Neural progenitor cell (in vitro differentiated cells): ENCODE measurements at regions not wholly inside any gene's neighbourhood (a gene's known extent, or its start where the extent isn't known, plus 50 kb on each side); places are given as distances from the start of the nearest gene placed in this dataset.

Experiments used
- DNase-seq: peaks from one replicate; pipeline ENCODE4 v3.0.0-alpha.2; 2016; ENCODE audit warnings: low spot score
- H2AFZ ChIP-seq: fragments of 200-600 bp; sonication (generic); replicated peaks from 2 replicates; pipeline ENCODE4 v1.6.1; 2016; ENCODE audit warnings: antibody characterized with exemption
- H3F3A ChIP-seq: fragments of 200-600 bp; sonication (generic); 2 replicates; pipeline ENCODE4 v1.6.1; 2016; ENCODE audit warnings: antibody characterized with exemption, low read depth
- H3K27ac ChIP-seq: fragments of 200-600 bp; sonication (generic); 2 replicates; pipeline ENCODE4 v1.5.1; 2016; ENCODE audit warnings: mild to moderate bottlenecking
- H3K27me3 ChIP-seq: fragments of 200-600 bp; sonication (generic); 2 replicates; pipeline ENCODE4 v1.6.1; 2016; ENCODE audit warnings: mild to moderate bottlenecking, moderate library complexity
- H3K36me3 ChIP-seq: fragments of 200-600 bp; sonication (generic); 2 replicates; pipeline ENCODE4 v1.5.1; 2016
- H3K4me1 ChIP-seq: fragments of 200-600 bp; sonication (generic); 2 replicates; pipeline ENCODE4 v1.6.1; 2016; ENCODE audit warnings: mixed run types
- H3K4me2 ChIP-seq: fragments of 200-600 bp; sonication (generic); 2 replicates; pipeline ENCODE4 v1.6.1; 2016
- H3K4me3 ChIP-seq: fragments of 200-600 bp; sonication (generic); 2 replicates; pipeline ENCODE4 v1.5.1; 2016
- H3K79me2 ChIP-seq: fragments of 200-600 bp; sonication (generic); 2 replicates; pipeline ENCODE4 v1.6.1; 2016; ENCODE audit warnings: low read depth
- H3K9ac ChIP-seq: fragments of 200-600 bp; sonication (generic); 2 replicates; pipeline ENCODE4 v1.6.1; 2016
- H3K9me3 ChIP-seq: fragments of 200-600 bp; sonication (generic); 2 replicates; pipeline ENCODE4 v1.5.1; 2016; ENCODE audit warnings: low read depth
- H4K20me1 ChIP-seq: fragments of 200-600 bp; sonication (generic); 2 replicates; pipeline ENCODE4 v1.6.1; 2016; ENCODE audit warnings: low read depth
- H3K27ac Mint-ChIP-seq: 3 replicates; pipeline ENCODE4 v1.8.0; 2021; ENCODE audit warnings: mixed read lengths
- H3K27me3 Mint-ChIP-seq: 2 replicates; pipeline ENCODE4 v1.8.0; 2022; ENCODE audit warnings: low read depth, mild to moderate bottlenecking, inconsistent platforms, moderate library complexity, mixed read lengths; ENCODE audit not compliant: insufficient read depth
- H3K36me3 Mint-ChIP-seq: 3 replicates; pipeline ENCODE4 v1.8.0; 2021; ENCODE audit warnings: mixed read lengths
- H3K4me1 Mint-ChIP-seq: 3 replicates; pipeline ENCODE4 v1.8.0; 2021; ENCODE audit warnings: mixed read lengths
- H3K4me3 Mint-ChIP-seq: 3 replicates; pipeline ENCODE4 v1.8.0; 2021; ENCODE audit warnings: mild to moderate bottlenecking, moderate library complexity, mixed read lengths
- H3K9me3 Mint-ChIP-seq: 3 replicates; pipeline ENCODE4 v1.8.0; 2020; ENCODE audit warnings: mixed read lengths
- EZH2 ChIP-seq: fragments of 200-600 bp; sonication (generic); IDR thresholded peaks from 2 replicates; pipeline ENCODE4 v1.6.1; 2017; ENCODE audit warnings: antibody characterized with exemption, mild to moderate bottlenecking, moderate library complexity
- EZH2phosphoT487 ChIP-seq: fragments of 200-600 bp; sonication (generic); IDR thresholded peaks from 2 replicates; pipeline ENCODE4 v1.6.1; 2017; ENCODE audit warnings: antibody characterized with exemption
- TF ChIP-seq, protein P1 (sequence below): fragments of 200-600 bp; sonication (generic); IDR thresholded peaks from 2 replicates; pipeline ENCODE4 v1.5.1; 2017; ENCODE audit warnings: antibody characterized with exemption, mild to moderate bottlenecking

DNA sequence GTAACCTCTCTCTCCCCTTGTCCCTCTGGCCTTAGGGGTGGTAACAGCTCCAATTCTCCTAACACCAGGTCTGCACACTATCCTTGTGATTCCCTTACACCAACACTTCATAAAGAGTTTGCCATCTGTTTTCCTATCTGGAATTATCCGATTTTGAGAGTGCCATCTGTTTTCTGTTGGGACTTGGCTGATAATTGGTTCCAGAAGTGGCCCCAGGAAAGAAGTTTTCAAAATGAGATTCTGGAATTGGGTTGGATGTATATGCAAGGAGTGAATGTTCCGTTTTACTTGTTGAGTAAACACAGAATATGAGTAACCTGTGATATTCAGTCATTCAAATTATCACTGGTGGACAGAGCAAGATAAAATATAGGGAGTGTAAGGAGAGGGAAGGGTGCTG is 134.1 kb upstream of the HS3ST3A1 start:
- no peaks in the 10 kb centered on the region for H3K36me3 ChIP-seq
- no peaks in the 10 kb centered on the region for H3K4me1 ChIP-seq
- TF ChIP-seq, protein P1, sequence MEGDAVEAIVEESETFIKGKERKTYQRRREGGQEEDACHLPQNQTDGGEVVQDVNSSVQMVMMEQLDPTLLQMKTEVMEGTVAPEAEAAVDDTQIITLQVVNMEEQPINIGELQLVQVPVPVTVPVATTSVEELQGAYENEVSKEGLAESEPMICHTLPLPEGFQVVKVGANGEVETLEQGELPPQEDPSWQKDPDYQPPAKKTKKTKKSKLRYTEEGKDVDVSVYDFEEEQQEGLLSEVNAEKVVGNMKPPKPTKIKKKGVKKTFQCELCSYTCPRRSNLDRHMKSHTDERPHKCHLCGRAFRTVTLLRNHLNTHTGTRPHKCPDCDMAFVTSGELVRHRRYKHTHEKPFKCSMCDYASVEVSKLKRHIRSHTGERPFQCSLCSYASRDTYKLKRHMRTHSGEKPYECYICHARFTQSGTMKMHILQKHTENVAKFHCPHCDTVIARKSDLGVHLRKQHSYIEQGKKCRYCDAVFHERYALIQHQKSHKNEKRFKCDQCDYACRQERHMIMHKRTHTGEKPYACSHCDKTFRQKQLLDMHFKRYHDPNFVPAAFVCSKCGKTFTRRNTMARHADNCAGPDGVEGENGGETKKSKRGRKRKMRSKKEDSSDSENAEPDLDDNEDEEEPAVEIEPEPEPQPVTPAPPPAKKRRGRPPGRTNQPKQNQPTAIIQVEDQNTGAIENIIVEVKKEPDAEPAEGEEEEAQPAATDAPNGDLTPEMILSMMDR = no peak
- TF ChIP-seq EZH2phosphoT487 = no peak
- no peak for DNase-seq
- no peaks in the 10 kb centered on the region for H4K20me1 ChIP-seq
- no peaks in the 10 kb centered on the region for H3K9me3 ChIP-seq
- no peak overlapping the region for H3K27ac Mint-ChIP-seq
- no peaks in the 10 kb centered on the region for H3K79me2 ChIP-seq
- H3K9me3 Mint-ChIP-seq = peaks cover 5% of the 10 kb centered on the region
- no peak overlapping the region for H3K4me3 ChIP-seq
- H3K27ac ChIP-seq = no peak overlapping the region
- no peaks in the 10 kb centered on the region for H3F3A ChIP-seq
- H3K27me3 Mint-ChIP-seq = no peaks in the 10 kb centered on the region
- no peak overlapping the region for H3K4me2 ChIP-seq
- H3K4me1 Mint-ChIP-seq = no peaks in the 10 kb centered on the region
- no peak overlapping the region for H3K9ac ChIP-seq
- H3K4me3 Mint-ChIP-seq = no peak overlapping the region
- no peaks in the 10 kb centered on the region for H3K27me3 ChIP-seq
- H2AFZ ChIP-seq = peak overlapping the region; percentile 48
- no peaks in the 10 kb centered on the region for H3K36me3 Mint-ChIP-seq

GRCh38 chr17:13736916-13737315 is 135.2 kb upstream of the HS3ST3A1 start:
- no peak overlapping the region for H3K4me3 ChIP-seq
- Mint-ChIP-seq H3K9me3 (peaks cover 2% of the 10 kb centered on the region), H3K36me3 (no peaks in the 10 kb centered on the region), H3K4me3 (no peak overlapping the region), H3K27ac (no peak overlapping the region), H3K27me3 (no peaks in the 10 kb centered on the region), H3K4me1 (no peaks in the 10 kb centered on the region)
- H3K79me2 ChIP-seq = no peaks in the 10 kb centered on the region
- TF ChIP-seq, protein P1 = no peak
- H3F3A ChIP-seq = no peaks in the 10 kb centered on the region
- H3K4me2 ChIP-seq = no peak overlapping the region
- H4K20me1 ChIP-seq = no peaks in the 10 kb centered on the region
- H3K36me3 ChIP-seq = no peaks in the 10 kb centered on the region
- no peaks in the 10 kb centered on the region for H3K9me3 ChIP-seq
- no peak for DNase-seq
- H3K27me3 ChIP-seq = no peaks in the 10 kb centered on the region
- no peak overlapping the region for H2AFZ ChIP-seq
- H3K27ac ChIP-seq = no peak overlapping the region
- H3K4me1 ChIP-seq = no peaks in the 10 kb centered on the region
- H3K9ac ChIP-seq = no peak overlapping the region

DNA sequence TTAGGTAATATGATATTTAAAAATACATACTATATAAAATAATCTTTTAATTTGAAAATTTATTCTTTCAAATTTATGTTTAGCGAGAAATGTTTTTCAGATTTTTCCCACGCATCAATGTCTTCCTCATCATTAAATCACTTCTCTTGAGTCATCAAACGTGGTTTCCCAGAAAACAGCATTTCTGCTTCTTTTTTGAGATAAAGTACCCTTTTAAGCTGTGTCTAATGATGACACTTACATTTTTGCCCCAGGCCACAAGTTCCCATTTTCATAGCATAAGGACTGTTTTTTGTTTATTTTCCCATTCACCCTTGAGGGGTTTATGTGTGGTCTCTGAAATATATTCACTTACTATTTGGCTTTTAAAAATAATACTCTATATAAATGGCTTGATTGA is 139.0 kb upstream of the HS3ST3A1 start:
- H3F3A ChIP-seq = no peaks in the 10 kb centered on the region
- TF ChIP-seq EZH2 (no peak), EZH2phosphoT487 (no peak)
- TF ChIP-seq, protein P1 = no peak
- H3K4me3 Mint-ChIP-seq = no peak overlapping the region
- no peak overlapping the region for H3K27ac ChIP-seq
- H3K27me3 Mint-ChIP-seq = peaks cover 2% of the 10 kb centered on the region
- no peaks in the 10 kb centered on the region for H3K9me3 ChIP-seq
- no peak for DNase-seq
- H3K4me1 ChIP-seq = no peaks in the 10 kb centered on the region
- no peak overlapping the region for H3K4me3 ChIP-seq
- no peak overlapping the region for H3K9ac ChIP-seq
- H3K4me2 ChIP-seq = no peak overlapping the region
- no peaks in the 10 kb centered on the region for H3K27me3 ChIP-seq
- no peaks in the 10 kb centered on the region for H3K36me3 ChIP-seq
- H3K27ac Mint-ChIP-seq = no peak overlapping the region
- H4K20me1 ChIP-seq = no peaks in the 10 kb centered on the region
- no peaks in the 10 kb centered on the region for H3K4me1 Mint-ChIP-seq
- H3K79me2 ChIP-seq = no peaks in the 10 kb centered on the region
- no peak overlapping the region for H2AFZ ChIP-seq
- H3K36me3 Mint-ChIP-seq = no peaks in the 10 kb centered on the region
- peaks cover 3% of the 10 kb centered on the region for H3K9me3 Mint-ChIP-seq

DNA sequence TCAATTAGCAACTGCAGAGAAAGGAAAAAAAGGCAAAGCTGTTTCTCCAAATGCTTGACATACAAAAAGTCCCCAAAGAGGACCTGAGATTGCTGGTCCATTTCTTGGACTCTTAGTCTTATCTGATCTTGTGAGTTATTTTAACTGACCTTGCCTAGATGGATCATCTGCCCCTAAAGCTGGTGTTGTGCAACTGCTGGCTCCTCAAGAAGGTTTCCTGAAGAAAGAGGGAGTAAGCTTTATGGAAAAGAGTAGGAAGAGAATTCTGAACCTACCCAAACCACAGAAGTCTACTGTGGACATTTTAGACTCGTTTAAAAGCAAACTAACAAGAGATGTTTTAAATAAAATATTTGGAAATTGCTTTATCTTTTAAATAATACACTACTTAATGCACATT is 140.0 kb upstream of the HS3ST3A1 start:
- no peaks in the 10 kb centered on the region for H3K27me3 ChIP-seq
- H3K4me1 ChIP-seq = no peaks in the 10 kb centered on the region
- Mint-ChIP-seq H3K4me1 (no peaks in the 10 kb centered on the region), H3K9me3 (peaks cover 3% of the 10 kb centered on the region), H3K4me3 (no peak overlapping the region), H3K27ac (no peak overlapping the region), H3K27me3 (peaks cover 2% of the 10 kb centered on the region), H3K36me3 (no peaks in the 10 kb centered on the region)
- no peak for DNase-seq
- TF ChIP-seq, protein P1 = no peak
- no peak for TF ChIP-seq EZH2phosphoT487
- no peak for TF ChIP-seq EZH2
- no peaks in the 10 kb centered on the region for H4K20me1 ChIP-seq
- no peaks in the 10 kb centered on the region for H3K79me2 ChIP-seq
- H3K36me3 ChIP-seq = no peaks in the 10 kb centered on the region
- no peak overlapping the region for H3K9ac ChIP-seq
- no peaks in the 10 kb centered on the region for H3K9me3 ChIP-seq
- H3K4me2 ChIP-seq = no peak overlapping the region
- no peak overlapping the region for H2AFZ ChIP-seq
- H3F3A ChIP-seq = no peaks in the 10 kb centered on the region
- H3K4me3 ChIP-seq = no peak overlapping the region
- no peak overlapping the region for H3K27ac ChIP-seq
